Lower lobe of right lung (tissue), 2 donors: ENCODE measurements at regions not wholly inside any gene's neighbourhood (a gene's known extent, or its start where the extent isn't known, plus 50 kb on each side); places are given as distances from the start of the nearest gene placed in this dataset.
A peak's percentile ranks its signal among the peaks of the same experiment; 100 is the strongest.

Source experiments
- ATAC-seq, 2 donors: fragments of 200-7000 bp; cut with Tn5 transposase; one replicate each; pipeline ENCODE4 v1.9.1; 2020 to 2022; ENCODE audit warnings: mild to moderate bottlenecking in 2 of 2, moderate library complexity in 2 of 2
- DNase-seq: peaks from one replicate; pipeline ENCODE4 v3.0.0-alpha.2; 2020
- H3K27ac ChIP-seq: fragments of 200-600 bp; one replicate; pipeline ENCODE4 v1.8.0; 2022
- H3K27me3 ChIP-seq: fragments of 200-600 bp; one replicate; pipeline ENCODE4 v1.8.0; 2022; ENCODE audit warnings: low read depth
- H3K36me3 ChIP-seq: fragments of 200-600 bp; one replicate; pipeline ENCODE4 v1.8.0; 2022; ENCODE audit warnings: mild to moderate bottlenecking
- H3K4me1 ChIP-seq: fragments of 200-600 bp; one replicate; pipeline ENCODE4 v1.8.0; 2022
- H3K4me3 ChIP-seq: fragments of 200-600 bp; one replicate; pipeline ENCODE4 v1.8.0; 2022; ENCODE audit warnings: mild to moderate bottlenecking
- H3K9me3 ChIP-seq: fragments of 200-600 bp; one replicate; pipeline ENCODE4 v1.8.0; 2022
- intact Hi-C: fragments of 100-400 bp; cut with DNase I; formaldehyde crosslinking; loops from one replicate; pipeline ENCODE4 v1.11.0; 2022
- TF ChIP-seq, protein P1 (sequence below): fragments of 200-600 bp; IDR thresholded peaks from one replicate; pipeline ENCODE4 v1.8.0; 2022; ENCODE audit warnings: antibody characterized with exemption, mild to moderate bottlenecking
- donor health status: DM: no; HTN: yes; CAD: no; lungs with severe emphysema.

GRCh38 chr9:84206801-84207370 is 133.7 kb downstream of the SLC28A3 start:
- DNase-seq: no peak
- H3K36me3 ChIP-seq: no peaks in the 10 kb centered on the region
- no peaks in the 10 kb centered on the region for H3K27me3 ChIP-seq
- no peaks in the 10 kb centered on the region for H3K9me3 ChIP-seq
- intact Hi-C loops: no loop called here
- TF ChIP-seq, protein P1, sequence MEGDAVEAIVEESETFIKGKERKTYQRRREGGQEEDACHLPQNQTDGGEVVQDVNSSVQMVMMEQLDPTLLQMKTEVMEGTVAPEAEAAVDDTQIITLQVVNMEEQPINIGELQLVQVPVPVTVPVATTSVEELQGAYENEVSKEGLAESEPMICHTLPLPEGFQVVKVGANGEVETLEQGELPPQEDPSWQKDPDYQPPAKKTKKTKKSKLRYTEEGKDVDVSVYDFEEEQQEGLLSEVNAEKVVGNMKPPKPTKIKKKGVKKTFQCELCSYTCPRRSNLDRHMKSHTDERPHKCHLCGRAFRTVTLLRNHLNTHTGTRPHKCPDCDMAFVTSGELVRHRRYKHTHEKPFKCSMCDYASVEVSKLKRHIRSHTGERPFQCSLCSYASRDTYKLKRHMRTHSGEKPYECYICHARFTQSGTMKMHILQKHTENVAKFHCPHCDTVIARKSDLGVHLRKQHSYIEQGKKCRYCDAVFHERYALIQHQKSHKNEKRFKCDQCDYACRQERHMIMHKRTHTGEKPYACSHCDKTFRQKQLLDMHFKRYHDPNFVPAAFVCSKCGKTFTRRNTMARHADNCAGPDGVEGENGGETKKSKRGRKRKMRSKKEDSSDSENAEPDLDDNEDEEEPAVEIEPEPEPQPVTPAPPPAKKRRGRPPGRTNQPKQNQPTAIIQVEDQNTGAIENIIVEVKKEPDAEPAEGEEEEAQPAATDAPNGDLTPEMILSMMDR: no peak
- no peaks in the 10 kb centered on the region for H3K4me1 ChIP-seq
- no peak for ATAC-seq
- H3K4me3 ChIP-seq: no peak overlapping the region
- H3K27ac ChIP-seq: no peak overlapping the region

- H3K9me3 ChIP-seq: no peaks in the 10 kb centered on the region
- peak overlapping the region; percentile 14 for H3K4me3 ChIP-seq
- H3K4me1 ChIP-seq: no peaks in the 10 kb centered on the region
- ATAC-seq (no peak), DNase-seq (no peak)
- no peaks in the 10 kb centered on the region for H3K36me3 ChIP-seq
- no peaks in the 10 kb centered on the region for H3K27me3 ChIP-seq
- no peak overlapping the region for H3K27ac ChIP-seq
- TF ChIP-seq, protein P1: no peak
- intact Hi-C loops: no loop called here
These were observed 133.0 kb downstream of the SLC28A3 start for GRCh38 chr9:84207491-84207951.

GRCh38 chr9:84212246-84212645 is 128.3 kb downstream of the SLC28A3 start:
- ATAC-seq: no peak
- H3K27ac ChIP-seq: no peak overlapping the region
- TF ChIP-seq, protein P1: no peak
- no peaks in the 10 kb centered on the region for H3K36me3 ChIP-seq
- H3K4me1 ChIP-seq: no peaks in the 10 kb centered on the region
- no peaks in the 10 kb centered on the region for H3K9me3 ChIP-seq
- intact Hi-C loops: no loop called here
- H3K4me3 ChIP-seq: no peak overlapping the region
- DNase-seq: no peak
- no peaks in the 10 kb centered on the region for H3K27me3 ChIP-seq

DNA sequence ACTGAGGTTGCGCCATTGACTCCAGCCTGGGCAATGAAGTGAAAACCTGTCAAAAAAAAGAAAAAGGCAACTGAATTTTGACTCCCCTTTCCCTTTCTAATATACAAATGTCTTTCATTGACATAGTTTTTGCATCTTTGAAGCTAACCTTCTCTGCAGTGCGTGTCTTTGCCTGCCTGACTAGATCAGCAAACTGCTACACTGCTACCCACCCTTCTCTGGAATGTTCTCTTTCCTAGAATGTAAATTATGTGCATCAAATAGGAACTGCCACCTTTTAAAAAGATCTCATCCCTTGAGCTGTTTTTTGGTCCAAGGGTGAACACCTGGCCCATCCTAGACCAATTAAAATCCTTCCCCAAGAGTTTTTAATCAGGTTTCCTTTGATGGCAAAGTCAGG is 127.6 kb downstream of the SLC28A3 start:
- H3K4me1 ChIP-seq: no peaks in the 10 kb centered on the region
- H3K36me3 ChIP-seq: no peaks in the 10 kb centered on the region
- TF ChIP-seq, protein P1: no peak
- intact Hi-C loops: no loop called here
- no peak for DNase-seq
- ATAC-seq: no peak
- H3K9me3 ChIP-seq: no peaks in the 10 kb centered on the region
- H3K27me3 ChIP-seq: no peaks in the 10 kb centered on the region
- no peak overlapping the region for H3K27ac ChIP-seq
- no peak overlapping the region for H3K4me3 ChIP-seq

GRCh38 chr9:84216151-84216550 is 124.4 kb downstream of the SLC28A3 start:
- no peaks in the 10 kb centered on the region for H3K27me3 ChIP-seq
- no peak overlapping the region for H3K27ac ChIP-seq
- TF ChIP-seq, protein P1: no peak
- no peaks in the 10 kb centered on the region for H3K36me3 ChIP-seq
- no peak for ATAC-seq
- intact Hi-C loops: no loop called here
- no peaks in the 10 kb centered on the region for H3K9me3 ChIP-seq
- H3K4me1 ChIP-seq: no peaks in the 10 kb centered on the region
- DNase-seq: no peak
- no peak overlapping the region for H3K4me3 ChIP-seq
